ENCODE measurements at regions not wholly inside any gene's neighbourhood (a gene's known extent, or its start where the extent isn't known, plus 50 kb on each side); places are given as distances from the start of the nearest gene placed in this dataset.
A peak's percentile ranks its signal among the peaks of the same experiment; 100 is the strongest.

DNA sequence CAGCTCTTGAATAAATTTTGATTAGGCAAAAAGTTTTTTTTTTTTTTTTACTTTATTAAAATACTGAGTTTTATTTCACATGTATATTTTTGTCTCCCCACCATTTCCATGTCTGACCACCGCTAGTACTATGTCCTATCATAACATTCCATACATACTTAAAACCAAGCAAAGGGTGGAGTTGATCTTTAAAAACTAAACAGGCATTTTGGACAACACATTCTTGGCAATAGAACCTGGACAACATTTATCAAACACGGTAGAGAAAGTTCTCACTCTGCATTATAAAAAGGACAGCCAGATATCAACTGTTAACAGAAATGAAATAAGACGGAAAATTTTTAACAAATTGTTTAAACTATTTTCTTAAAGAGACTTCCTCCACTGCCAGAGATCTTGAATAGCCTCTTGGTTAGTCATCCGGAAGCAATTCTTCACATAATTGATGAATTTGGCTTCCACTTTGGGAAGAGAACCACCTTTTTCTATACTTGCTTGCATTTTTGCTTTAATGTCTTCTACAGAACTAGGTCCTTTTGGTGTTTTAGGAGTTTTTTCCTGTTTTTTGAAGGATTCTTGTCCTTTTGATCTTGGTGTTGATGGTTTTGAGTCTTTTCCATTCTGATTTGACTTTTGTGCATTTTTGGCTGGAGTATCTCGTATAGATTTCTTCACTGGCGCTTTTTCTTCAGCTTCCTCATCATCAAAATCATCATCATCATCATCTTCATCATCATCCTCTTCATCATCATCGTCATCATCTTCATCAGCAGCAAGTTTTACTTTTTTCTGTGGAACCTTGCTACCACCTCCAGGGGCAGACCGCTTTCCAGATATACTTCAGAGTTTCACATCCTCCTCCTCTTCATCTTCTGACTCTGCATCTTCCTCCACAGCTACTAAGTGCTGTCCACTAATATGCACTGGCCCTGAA is 58.7 kb downstream of the POU5F2 start:
- DNase-seq: peak; percentile 46

DNA sequence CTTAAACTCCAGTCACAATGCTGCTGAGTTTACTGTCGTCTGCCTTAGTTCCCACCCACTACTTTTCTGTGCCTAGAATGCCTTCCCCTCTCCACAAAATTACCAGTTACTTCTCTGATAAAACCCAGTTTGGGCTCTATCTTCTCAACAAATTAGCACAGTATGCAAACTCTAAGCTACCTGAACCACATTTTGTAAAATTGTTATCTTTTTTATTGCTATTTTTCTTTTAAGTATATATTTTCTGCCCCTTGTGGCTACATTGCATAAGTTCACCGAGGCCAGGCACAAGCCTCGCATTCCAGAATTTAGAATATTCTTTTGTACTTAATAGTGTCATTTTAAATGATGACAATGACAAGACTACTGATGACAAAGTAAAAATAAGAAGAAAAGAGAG is 60.0 kb downstream of the POU5F2 start:
- no peak for DNase-seq

DNA sequence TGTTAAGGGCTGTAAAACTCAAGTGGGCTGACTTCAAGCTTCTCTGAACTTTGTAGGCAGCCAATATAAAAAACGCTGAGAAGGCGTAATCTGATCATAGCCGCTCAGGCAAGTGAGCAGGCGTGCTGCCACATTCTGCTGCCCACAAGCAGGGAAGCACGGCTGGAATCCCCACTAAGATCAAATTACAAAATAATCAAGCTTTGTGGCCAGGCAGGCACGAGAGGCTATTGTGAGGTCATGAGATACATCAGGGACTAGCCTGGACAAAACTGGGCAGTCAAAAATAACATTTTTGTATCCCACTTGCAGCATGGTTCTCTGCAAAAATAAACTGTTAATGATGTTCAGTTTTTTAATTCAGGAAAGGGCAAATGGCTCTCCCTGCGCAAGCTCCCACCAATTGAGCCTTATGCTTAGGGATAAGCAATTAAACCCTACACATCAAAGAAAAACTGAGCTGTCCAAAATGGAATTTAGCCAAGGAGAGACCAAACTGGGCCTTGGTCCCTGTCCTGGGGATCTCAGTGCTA is 64.0 kb downstream of the POU5F2 start:
- peak; percentile 82 for DNase-seq

DNA sequence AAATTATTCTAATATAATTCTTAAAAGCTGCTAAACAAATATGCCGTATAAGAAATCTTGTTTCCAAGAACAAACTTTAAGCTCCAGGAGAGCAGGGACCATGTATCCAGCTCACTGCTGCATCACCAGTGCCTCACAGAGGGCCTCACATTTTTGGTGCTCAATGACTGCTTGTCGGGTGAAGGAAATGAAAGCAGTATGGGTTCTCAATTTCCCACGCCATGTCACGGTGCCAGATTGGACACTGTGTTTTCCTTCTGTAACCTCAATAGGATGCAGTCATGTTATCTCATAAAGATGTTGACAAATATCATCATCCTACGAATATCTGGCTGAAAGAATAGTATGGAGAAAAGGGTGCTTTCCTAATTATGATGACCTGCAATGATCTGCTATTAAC is 64.7 kb downstream of the POU5F2 start:
- DNase-seq: no peak

DNA sequence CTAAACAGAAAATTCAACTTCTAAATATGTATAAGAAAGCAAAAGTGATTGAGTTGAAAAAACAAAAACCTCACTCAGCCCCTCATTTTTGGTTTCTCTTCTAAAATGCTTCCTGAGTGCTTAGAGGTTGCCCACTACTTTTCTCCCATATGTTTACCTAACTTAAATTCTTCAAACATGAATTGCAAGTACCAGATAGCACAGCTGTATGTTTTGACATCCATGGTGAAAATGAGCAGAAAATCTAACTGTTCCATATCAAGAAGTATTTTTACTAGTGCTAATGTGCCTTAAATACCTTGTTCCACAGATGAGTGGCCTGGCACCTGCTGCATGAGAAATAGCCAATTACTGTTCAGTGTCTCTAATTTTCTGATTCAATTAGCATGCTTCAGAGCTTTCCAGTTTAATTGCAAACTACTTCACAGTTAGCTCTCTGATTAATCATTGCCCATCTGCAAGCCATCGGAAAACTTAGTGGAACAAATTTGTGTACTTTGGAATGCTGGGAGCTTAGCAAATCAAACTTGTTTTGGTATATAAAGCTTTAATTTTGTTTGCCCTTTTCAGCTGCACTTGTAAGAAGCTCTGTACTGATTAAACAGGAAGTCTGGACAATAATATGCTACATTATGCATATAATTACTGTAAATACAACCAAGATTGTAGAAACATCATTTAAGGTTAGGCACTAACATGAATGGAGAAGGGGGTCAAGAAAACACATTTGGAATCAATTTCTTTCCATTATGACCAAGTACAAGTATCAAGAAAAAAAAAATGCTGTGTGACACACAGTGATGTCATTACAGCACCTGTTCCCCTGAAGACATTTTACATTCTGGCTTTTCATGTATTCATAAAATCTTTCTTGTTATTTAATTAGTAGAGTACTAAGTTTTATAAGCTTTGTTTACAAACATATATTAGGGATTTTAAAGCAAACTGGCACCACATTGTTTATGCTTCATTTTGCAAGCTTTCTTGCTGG is 65.6 kb downstream of the POU5F2 start:
- DNase-seq: no peak

DNA sequence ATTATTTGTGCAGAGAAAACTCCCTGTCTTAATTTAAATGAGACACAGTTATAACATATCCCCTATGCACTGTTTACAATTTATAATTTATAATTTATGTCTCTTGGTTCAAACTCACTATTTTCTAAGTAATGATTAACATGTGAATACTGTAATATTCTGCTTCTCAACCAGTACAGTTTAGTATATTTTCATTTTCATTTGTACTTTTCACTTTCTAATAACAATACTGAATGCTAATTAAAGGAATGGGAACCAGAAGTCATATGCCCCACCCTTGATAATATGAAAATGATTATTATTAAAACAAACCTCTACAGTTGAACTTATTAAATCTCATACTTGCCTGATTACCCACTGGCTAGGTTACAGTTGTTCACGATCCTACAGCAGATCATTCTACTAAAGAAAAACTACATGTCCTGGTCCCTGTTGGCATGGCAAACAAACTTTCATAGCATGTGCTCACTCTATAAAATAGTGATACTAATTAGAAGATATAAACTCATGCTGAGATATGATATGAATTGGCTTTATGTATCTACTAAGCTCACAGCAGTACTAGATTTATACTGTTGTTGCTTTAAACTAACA is 66.4 kb downstream of the POU5F2 start:
- no peak for DNase-seq

DNA sequence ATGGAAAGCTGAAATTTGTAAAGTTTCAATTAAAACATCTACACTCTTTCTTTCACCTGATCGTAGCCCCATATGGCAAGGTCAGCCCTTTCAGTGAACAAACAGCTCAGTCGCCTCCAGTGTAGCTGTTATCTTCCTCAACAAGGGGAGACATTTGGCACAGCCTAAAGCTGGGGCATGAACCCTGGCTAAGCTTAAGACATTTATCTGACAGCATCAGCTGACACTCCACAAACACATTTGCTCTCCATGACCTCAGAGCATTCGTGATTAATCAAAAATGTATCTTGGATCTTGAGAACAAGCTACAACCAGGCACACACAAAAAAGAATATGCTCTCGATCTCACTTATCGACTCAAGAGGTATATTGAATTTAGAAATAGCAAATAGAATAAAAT is 67.3 kb downstream of the POU5F2 start:
- DNase-seq: no peak

DNA sequence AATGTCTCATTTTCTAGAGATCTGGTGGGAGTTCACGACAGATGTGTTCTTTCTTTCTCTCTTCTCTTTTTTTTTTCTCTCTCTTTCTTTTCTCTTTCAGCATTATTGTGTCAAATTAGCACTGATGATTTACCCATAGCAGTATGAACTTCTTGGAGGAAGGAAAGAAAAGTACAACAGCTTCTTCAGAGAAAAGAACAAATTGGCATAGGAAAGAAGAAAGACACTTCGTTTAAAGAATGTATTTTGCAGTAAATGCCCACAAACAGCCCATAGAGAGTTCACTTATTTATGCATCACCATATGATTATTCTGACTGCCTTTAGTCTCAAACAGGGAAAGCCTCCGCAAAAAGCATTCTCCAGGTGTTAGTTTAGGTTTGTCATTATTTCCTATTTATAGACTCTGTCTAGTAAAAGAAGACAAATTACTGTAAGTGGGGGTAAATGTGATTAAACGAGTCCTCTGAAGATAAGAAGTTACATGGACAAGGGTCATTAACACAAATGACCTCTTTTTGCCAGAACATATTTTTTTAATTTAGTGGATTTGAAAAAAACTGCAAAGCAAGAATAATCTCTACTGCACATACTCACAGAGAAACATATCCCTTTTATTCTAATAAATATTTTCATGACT is 68.0 kb downstream of the POU5F2 start:
- DNase-seq: no peak

DNA sequence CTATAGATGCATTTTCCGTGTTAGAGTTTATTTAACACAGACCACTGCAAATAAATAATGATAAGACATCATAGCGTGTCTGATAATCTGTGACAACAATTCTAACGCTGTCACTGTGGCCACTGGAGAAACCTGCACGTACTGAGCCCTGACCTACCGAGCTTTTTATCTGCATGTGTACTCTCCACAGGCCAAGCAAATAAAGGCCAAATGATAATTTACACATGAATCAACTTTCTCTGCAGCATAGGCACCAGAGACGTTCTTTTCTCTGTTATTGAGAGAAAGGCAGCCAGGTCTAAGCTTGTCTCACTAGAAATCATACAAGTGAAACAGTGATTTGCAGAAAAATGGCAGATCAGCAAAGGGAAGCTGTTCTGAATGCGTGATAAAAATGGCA is 75.8 kb downstream of the POU5F2 start:
- DNase-seq: no peak

DNA sequence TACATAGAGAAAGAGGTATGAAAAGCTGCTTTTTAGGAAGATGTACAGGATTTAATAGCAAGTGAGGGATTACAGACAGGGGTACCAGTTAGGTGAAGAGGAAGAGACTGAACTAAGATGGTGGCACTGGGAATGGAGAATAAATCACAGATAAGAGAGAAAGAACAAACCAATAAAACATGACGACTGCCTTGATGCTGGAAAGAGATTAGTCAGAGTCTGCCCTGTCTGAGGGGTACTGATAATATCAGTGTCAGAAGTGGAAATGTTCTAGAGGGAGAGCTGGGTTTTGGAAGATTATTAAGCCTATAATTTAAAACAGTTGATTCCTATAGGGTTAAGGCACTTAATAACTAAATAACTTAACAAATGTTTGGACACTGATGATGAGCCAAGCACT is 77.7 kb downstream of the NR2F1 start:
- DNase-seq: no peak

DNA sequence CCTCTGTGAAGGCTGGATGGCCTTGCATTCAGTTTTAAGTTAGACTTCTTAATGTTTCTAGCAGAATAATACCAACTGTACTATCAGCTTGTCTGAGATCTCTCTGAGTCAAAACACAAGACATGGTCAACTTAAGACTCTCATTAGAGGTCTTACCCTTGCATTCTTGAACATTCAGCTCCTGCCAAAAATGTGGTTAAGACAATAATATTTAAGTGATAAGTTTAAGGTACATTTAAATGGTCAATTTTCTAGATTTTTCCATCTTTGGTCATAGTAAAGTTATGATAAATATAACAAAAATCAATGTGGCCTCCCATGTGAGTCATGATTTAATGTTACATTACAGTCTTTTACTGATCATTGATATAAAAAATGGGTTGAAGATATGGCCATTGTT is 75.0 kb downstream of the NR2F1 start:
- DNase-seq: peak; percentile 44

DNA sequence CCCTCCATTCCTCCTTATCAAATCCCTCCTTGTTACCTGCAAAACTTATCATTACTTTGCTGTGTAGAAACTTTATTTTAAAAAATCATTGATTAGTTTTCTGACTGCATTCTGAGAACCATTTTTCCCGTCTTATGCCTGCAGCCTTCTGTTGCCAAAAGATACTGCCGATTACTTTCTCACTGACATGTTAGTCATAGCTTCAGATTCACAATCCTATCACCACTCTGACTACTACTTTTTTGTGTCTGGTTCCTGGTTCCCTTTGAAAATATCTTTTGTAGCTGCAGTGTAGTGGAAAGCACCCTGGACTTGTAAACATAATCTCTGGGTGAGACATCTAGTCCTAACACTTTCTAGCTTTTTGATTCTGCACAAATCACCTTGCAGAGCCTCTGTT is 71.7 kb downstream of the NR2F1 start:
- DNase-seq: no peak

DNA sequence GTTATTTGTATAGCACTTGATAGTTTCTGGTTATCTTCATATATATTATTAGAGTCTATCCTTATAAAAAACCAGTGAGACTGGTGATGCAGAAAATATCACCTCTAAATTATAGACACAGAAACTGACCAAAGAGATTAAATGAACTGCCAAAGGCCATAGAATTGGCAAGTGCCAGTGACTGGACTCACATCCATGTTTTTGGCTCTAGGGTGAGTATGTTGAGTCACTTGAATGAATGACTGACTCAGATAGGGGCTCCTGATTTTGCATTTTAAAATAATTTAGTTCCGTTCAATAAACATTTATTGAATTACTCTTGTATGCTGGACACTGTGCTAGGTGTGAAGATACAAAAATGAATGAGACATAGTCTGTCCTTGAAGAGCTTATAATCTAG is 70.7 kb downstream of the NR2F1 start:
- DNase-seq: no peak

DNA sequence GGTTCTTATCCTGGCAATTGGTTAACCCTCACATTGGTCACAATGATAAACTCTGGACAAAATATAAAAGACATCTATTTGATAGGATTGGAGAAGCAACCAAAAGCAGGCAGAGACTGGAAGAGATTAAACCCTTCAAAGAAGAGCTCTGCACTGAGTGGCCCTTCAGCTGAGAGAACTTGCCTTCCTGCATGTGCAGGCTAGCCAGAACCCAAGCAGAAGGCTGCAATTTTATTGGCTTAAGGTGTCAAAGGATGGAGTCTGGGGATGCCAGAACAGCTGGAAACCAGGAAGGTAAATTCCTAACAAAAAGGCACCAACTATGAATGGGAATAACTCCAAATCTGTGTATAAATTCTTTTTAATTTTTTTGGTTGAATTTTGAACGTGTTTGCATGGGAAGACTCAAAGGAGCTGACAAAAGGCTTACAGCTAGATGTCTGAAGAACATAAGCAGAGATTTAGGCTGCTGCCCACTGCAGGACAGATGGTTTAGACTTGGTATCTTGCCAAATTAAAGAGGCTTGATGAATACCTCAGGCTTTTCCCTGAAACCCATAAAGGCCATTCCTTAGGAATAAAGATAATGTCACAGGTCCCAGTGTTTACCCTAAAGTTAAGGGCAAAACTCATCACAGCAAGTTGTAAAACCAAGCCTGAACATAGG is 66.3 kb downstream of the NR2F1 start:
- DNase-seq: no peak

DNA sequence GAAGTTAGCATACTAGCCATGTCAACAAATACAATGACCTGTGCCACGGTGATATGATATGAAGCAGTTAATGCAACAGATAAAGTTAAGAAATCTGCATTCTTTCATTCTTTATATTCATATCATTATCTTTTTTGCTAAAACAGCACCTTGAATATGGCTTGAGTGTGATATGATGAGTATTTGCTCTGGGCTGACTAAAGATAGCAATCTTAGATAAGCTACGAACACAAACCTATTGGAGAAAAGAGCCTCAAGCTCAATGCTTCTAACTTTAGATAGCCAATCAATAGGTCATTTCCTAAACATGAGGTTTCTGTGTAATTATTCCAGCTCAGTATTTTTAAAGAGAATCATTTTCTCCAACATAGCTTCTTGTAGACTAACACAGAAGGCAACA is 61.7 kb downstream of the NR2F1 start:
- no peak for DNase-seq
